ENCODE measurements at regions not wholly inside any gene's neighbourhood (a gene's known extent, or its start where the extent isn't known, plus 50 kb on each side); places are given as distances from the start of the nearest gene placed in this dataset.

DNA sequence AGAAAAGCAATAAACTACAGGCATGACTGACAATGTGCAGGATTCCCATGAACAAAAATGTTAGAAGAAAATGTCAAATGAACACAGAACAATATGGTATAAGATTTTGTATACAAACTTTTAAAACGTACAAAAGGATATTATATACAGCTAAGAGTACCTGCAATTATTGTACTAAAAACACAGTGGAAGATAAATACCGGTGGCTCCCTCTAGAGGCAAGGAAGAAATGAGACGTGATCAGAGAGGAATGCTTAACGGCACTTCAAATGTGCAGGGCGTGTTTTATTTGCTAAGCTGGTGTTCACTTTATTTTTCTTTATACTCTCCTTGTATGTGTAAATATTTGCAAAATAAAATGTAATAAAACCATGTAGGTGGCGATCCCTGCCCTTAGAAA is 191.8 kb upstream of the SAMSN1 start:
- TF ChIP-seq POLR2AphosphoS5 (IDR thresholded peaks at IDR 0.05; ENCODE audit: low read depth, low read length), result no peak
- no peak for TF ChIP-seq POLR2A (IDR thresholded peaks at IDR 0.05; ENCODE audit: low read depth, low read length)
- no peak for TF ChIP-seq TAF1 (IDR thresholded peaks at IDR 0.05; ENCODE audit: borderline replicate concordance, low read depth, low read length)
